Coronary artery (tissue), 2 donors: ENCODE measurements at regions not wholly inside any gene's neighbourhood (a gene's known extent, or its start where the extent isn't known, plus 50 kb on each side); places are given as distances from the start of the nearest gene placed in this dataset.

ENCODE experiments used
- DNase-seq: peaks from one replicate; pipeline ENCODE4 v3.0.0-alpha.2; 2017; ENCODE audit warnings: low spot score
- H3K27ac ChIP-seq, 2 donors: fragments of 200-600 bp; sonication (generic); one replicate each; pipeline ENCODE4 v1.5.1; 2016 to 2019
- H3K4me3 ChIP-seq: fragments of 200-600 bp; sonication (generic); 2 replicates; pipeline ENCODE4 v1.5.1; 2016; ENCODE audit warnings: mild to moderate bottlenecking, moderate library complexity
- CTCF ChIP-seq: fragments of 200-600 bp; sonication (generic); IDR thresholded peaks from one replicate; pipeline ENCODE4 v1.5.1; 2019; ENCODE audit warnings: antibody characterized with exemption

- no peak overlapping the region for H3K27ac ChIP-seq
- DNase-seq = no peak
- H3K4me3 ChIP-seq = no peak overlapping the region
These were observed 109.1 kb upstream of the CDC42BPA start for GRCh38 chr1:227427411-227427810.

GRCh38 chr1:227424953-227425352, 106.7 kb upstream of the CDC42BPA start:
- no peak for DNase-seq
- H3K27ac ChIP-seq = no peak overlapping the region
- H3K4me3 ChIP-seq = no peak overlapping the region
- TF ChIP-seq CTCF = no peak

More at GRCh38 chr1:227427411-227427810, 109.1 kb upstream of the CDC42BPA start:
- TF ChIP-seq CTCF = no peak

- Histone ChIP-seq H3K27ac (no peak overlapping the region), H3K4me3 (no peak overlapping the region)
- DNase-seq = no peak
- no peak for TF ChIP-seq CTCF
These were observed 105.9 kb upstream of the CDC42BPA start for GRCh38 chr1:227424159-227424680.

GRCh38 chr1:227422581-227422980, 104.3 kb upstream of the CDC42BPA start:
- DNase-seq = no peak
- H3K4me3 ChIP-seq = no peak overlapping the region
- TF ChIP-seq CTCF = no peak
- no peak overlapping the region for H3K27ac ChIP-seq

- Histone ChIP-seq H3K4me3 (no peak overlapping the region), H3K27ac (no peak overlapping the region)
- no peak for TF ChIP-seq CTCF
- no peak for DNase-seq
These were observed 101.9 kb upstream of the CDC42BPA start for GRCh38 chr1:227420147-227420546.

GRCh38 chr1:227417756-227418480, 99.6 kb upstream of the CDC42BPA start:
- no peak overlapping the region for H3K27ac ChIP-seq
- H3K4me3 ChIP-seq = no peak overlapping the region
- TF ChIP-seq CTCF = no peak
- no peak for DNase-seq
